Activated T-helper 1 cell treated with anti-CD3 and anti-CD28 coated beads, Interleukin-12 subunit alpha, Interleukin-12 subunit beta, Interleukin-2, Interleukin-4 antibody, amounts not matched to agents 30 ng/mL and 10 ng/mL and 1 ng/mL, durations not matched to agents 14 hours and 24 hours and 36 hours (primary cell): ENCODE measurements at regions not wholly inside any gene's neighbourhood (a gene's known extent, or its start where the extent isn't known, plus 50 kb on each side); places are given as distances from the start of the nearest gene placed in this dataset.

Experiments used
- DNase-seq: peaks from one replicate; pipeline ENCODE4 v3.0.0; 2021; ENCODE audit warnings: low spot score
- H3K27ac Mint-ChIP-seq: one replicate; pipeline ENCODE4 v1.8.0; 2021; ENCODE audit warnings: mild to moderate bottlenecking, mixed read lengths
- H3K27me3 Mint-ChIP-seq: one replicate; pipeline ENCODE4 v1.8.0; 2022; ENCODE audit warnings: mild to moderate bottlenecking, moderate library complexity, mixed read lengths; ENCODE audit not compliant: insufficient read depth
- H3K36me3 Mint-ChIP-seq: one replicate; pipeline ENCODE4 v1.8.0; 2021; ENCODE audit warnings: low read depth, mixed read lengths
- H3K4me1 Mint-ChIP-seq: one replicate; pipeline ENCODE4 v1.8.0; 2021; ENCODE audit warnings: low read depth, mixed read lengths
- H3K4me3 Mint-ChIP-seq: one replicate; pipeline ENCODE4 v1.8.0; 2021; ENCODE audit warnings: mild to moderate bottlenecking, moderate library complexity, mixed read lengths
- H3K9me3 Mint-ChIP-seq: one replicate; pipeline ENCODE4 v1.8.0; 2021; ENCODE audit warnings: mixed read lengths
- intact Hi-C: fragments of 100-400 bp; cut with micrococcal nuclease; formaldehyde crosslinking; loops from one replicate; pipeline ENCODE4 v1.15.1; 2024

DNA sequence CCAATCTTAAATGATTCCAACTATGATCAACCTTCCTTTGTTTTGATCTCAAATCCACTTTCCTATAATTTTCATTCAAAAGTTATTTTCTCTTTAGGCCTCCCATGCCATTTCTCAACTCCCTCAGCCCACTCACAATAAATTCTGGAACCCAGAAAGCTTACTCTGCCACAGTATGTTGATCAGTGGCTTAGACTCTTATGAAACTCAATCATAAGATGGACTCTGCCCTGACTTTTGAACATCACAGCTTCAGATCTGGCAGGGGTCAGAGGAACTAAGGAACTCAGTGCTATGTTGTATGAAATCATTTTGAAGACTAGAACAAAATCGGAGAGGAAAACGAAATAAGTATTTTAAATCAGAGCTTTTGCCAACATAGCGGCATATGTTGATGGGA is 59.8 kb upstream of the LGALSL start:
- H3K36me3 Mint-ChIP-seq, result no peaks in the 10 kb centered on the region
- no peaks in the 10 kb centered on the region for H3K4me1 Mint-ChIP-seq
- no peak overlapping the region for H3K4me3 Mint-ChIP-seq
- no peak for DNase-seq
- H3K9me3 Mint-ChIP-seq, result peaks cover 13% of the 10 kb centered on the region
- H3K27me3 Mint-ChIP-seq, result no peaks in the 10 kb centered on the region
- H3K27ac Mint-ChIP-seq, result no peak overlapping the region
- intact Hi-C loops, result no loop called here

DNA sequence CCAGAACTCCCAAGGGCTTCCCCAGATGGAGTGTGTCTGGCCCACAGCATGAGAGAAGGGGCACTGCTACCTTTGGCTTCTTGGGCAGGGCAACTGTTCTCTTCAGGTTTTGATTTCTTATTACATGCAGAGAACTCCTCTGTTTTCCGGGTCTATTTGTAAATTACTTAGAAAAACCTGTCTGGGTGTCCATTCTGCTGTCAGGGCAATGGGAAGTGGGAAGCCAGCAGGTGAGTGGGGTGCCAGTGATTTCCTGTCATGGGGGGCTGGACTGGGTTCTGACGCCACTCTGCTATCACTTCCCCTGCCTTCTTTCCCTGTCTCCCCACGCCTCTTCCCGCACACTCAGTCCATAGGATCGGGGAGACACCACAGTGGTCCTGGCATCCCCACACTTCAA is 58.0 kb upstream of the LGALSL start:
- Mint-ChIP-seq H3K27me3 (no peaks in the 10 kb centered on the region), H3K9me3 (peaks cover under 1% of the 10 kb centered on the region), H3K27ac (no peak overlapping the region), H3K4me1 (no peaks in the 10 kb centered on the region), H3K4me3 (no peak overlapping the region), H3K36me3 (no peaks in the 10 kb centered on the region)
- DNase-seq, result no peak
- intact Hi-C loops, result no loop called here

DNA sequence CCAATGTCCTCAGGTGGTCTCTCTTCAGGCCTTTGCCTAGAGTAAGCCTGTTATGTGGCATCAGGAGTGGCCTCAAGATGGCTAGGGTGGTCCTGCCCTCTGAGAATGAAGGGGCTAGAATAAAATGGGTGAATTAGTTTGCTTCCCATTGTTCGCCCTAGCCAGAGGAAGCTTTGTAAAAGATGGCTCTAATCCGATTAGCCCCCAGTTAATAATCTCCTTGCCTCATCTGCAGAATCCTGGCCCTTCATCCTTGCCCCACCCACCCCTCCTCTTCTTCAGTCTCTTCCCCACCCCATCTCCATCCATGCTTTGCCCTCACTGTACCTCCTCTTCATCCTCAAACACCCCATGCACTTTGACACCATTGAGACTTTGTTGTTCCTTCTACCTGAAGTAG is 57.4 kb upstream of the LGALSL start:
- no peaks in the 10 kb centered on the region for H3K36me3 Mint-ChIP-seq
- H3K4me3 Mint-ChIP-seq, result no peak overlapping the region
- no peaks in the 10 kb centered on the region for H3K4me1 Mint-ChIP-seq
- H3K27me3 Mint-ChIP-seq, result no peaks in the 10 kb centered on the region
- no peak for DNase-seq
- H3K27ac Mint-ChIP-seq, result no peak overlapping the region
- H3K9me3 Mint-ChIP-seq, result no peaks in the 10 kb centered on the region
- intact Hi-C loops, result no loop called here

DNA sequence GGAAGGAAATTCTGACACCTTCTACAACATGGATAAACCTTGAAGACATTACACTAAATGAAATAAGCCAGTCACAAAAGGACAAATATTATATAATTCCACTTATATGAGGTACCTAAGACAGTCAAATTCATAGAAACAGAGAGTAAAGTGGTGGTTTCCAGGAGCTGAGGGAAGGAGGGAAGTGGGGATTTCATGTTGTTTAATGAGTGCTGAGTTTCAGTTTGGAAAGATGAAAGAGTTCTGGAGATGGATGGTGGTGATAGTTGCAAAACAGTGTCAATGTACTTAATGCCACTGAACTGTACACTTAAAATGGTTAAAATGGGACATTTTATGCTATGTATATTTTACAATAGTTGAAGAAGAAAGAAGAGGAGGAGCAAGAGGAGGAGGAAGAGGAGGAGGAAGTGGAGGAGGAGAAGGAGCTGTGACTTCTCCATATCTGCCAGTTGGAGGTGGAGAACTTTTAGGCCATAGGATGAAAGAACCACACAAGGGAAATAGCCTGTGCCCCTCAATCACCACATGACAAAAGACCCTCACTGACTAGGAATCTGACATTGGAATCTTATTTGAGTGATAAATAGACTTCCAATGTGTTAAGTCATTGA is 55.3 kb upstream of the LGALSL start:
- H3K27ac Mint-ChIP-seq, result no peak overlapping the region
- intact Hi-C loops, result no loop called here

DNA sequence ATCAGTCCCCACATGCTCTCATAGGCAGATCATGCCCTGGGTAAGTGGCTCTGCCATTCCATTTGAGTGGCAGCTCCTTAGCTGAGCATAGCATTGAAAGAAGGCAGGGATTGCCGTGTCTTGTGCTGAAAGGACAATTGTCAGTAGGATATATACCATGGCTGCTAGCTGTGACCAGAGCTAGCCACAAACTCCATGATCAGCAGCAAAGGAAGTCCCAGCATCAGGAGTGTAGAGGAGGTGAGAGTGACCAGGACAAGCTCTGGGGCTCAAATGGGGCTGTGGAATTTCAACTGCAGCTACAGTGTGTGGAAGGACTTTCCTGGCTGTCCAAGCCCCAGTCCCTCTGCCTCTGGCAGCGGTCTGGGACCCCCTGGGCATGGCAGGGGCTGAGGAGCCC is 54.4 kb upstream of the LGALSL start:
- Mint-ChIP-seq H3K27me3 (no peaks in the 10 kb centered on the region), H3K27ac (no peak overlapping the region), H3K9me3 (no peaks in the 10 kb centered on the region), H3K36me3 (no peaks in the 10 kb centered on the region), H3K4me1 (no peaks in the 10 kb centered on the region), H3K4me3 (no peak overlapping the region)
- no peak for DNase-seq
- intact Hi-C loops, result no loop called here

More for the DNA sequence above, 55.3 kb upstream of the LGALSL start:
- H3K4me1 Mint-ChIP-seq, result no peaks in the 10 kb centered on the region
- no peaks in the 10 kb centered on the region for H3K27me3 Mint-ChIP-seq
- no peaks in the 10 kb centered on the region for H3K36me3 Mint-ChIP-seq
- H3K9me3 Mint-ChIP-seq, result no peaks in the 10 kb centered on the region
- DNase-seq, result no peak
- H3K4me3 Mint-ChIP-seq, result no peak overlapping the region

DNA sequence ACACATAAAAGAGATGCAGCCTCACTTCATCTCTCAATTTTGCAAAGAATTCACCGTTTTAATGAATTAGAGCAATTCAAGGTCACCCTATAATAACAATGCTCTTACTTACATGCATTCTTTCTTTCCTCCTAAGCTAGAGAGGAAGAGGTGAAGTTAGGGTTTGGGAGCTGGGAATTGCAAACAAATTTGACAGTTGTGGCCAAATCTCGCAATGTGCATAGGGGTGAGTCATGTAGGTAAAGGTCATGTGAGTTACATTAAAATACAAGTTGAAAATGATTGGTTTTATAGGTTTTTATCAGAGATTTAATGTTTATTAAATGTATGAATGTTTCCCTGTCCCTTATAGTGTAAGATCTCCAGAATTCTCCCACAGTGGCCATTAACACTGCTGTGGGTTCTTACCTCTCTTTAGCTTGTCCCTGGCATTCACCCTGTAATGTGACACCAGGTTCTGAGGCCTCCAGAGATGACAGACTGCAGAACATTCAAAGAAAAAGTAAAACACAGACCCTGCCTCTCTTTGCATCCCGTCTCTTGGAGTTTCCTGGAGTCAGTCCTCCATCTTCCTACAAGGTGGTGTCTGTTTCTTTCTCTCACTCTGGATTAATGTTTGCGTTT is 53.7 kb upstream of the LGALSL start:
- Mint-ChIP-seq H3K9me3 (no peaks in the 10 kb centered on the region), H3K27ac (no peak overlapping the region), H3K27me3 (no peaks in the 10 kb centered on the region), H3K4me1 (no peaks in the 10 kb centered on the region), H3K4me3 (no peak overlapping the region), H3K36me3 (no peaks in the 10 kb centered on the region)
- intact Hi-C loops, result no loop called here
- DNase-seq, result no peak

DNA sequence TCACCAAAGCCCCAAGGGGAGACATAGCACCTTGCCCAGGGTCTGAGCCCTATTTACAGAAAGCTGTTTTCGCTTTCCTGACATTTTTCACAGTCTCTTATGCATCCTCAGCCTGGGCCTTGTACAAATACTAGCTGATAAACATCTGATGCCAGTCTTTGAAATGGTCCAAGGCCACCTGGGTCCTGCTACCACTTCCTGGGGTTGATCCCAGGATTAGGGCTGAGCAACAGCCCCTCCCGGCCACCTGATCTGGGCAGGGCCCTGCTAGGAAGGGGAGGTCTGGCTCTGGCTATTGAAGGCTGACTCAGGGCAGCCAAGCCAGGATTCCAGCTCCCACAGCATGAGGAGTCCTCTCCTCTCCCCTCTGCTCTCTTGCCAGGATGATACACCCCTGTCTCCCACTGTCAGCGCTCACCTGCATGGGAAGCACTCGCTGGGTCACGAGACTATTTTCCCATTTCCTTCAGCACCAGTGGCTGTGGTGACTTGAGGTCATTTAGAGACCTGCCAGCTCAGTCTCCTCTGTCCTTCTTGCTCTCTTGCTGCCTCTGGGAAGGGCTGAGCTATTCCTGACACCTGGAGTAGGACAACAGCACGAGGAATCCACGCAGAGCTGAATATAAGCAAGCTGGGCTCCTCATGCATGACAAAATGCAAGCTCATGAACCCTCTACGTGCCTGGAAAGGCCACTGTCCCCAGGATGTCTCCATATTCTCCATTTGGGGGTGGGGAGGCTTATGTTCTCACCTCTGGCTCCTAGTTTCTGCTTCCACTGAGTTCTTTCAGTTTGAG is 53.0 kb upstream of the LGALSL start:
- H3K27ac Mint-ChIP-seq, result no peak overlapping the region
- H3K36me3 Mint-ChIP-seq, result no peaks in the 10 kb centered on the region
- intact Hi-C loops, result no loop called here
- H3K9me3 Mint-ChIP-seq, result no peaks in the 10 kb centered on the region
- no peak for DNase-seq
- no peaks in the 10 kb centered on the region for H3K4me1 Mint-ChIP-seq
- no peak overlapping the region for H3K4me3 Mint-ChIP-seq
- no peaks in the 10 kb centered on the region for H3K27me3 Mint-ChIP-seq

DNA sequence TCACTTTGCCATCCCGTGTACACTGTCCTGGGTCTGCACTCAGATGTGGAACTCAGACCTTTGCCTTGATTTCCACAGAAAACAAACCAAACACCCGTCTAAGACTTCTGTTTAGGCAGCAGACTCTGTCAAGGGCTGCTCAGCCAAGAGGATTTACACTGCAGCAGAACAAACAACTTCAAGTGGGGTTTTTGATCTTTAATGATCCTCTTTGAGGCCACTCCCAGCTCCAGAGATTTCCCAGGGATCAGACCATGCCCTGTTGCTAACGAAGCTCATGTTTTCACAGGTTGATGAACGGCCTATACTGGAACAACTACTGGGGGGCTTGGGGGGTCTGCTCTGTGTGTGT is 52.5 kb upstream of the LGALSL start:
- intact Hi-C loops, result no loop called here

DNA sequence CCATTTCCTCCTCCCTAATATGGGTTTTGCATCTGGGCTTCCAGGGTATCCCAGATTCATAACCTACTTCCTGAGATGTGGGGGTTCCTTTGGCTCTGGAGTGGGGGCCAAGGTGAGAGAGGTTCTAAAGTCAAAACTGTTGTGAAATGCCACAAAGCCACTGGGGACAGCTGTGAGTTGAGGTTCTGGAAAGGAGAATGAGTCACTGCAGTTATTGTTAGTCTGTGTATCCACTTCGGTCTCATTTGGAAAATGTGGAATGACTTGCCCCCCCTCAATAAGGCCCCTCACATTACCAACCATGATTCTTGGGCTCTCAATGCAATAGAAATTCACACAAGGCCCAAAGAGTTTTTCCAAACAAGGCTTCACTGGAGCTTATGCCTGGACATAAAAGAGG is 51.1 kb upstream of the LGALSL start:
- Mint-ChIP-seq H3K27ac (no peak overlapping the region), H3K4me1 (no peaks in the 10 kb centered on the region), H3K4me3 (no peak overlapping the region), H3K27me3 (peaks cover 5% of the 10 kb centered on the region), H3K36me3 (no peaks in the 10 kb centered on the region), H3K9me3 (no peaks in the 10 kb centered on the region)
- intact Hi-C loops, result no loop called here
- DNase-seq, result no peak

More for the DNA sequence above, 52.5 kb upstream of the LGALSL start:
- no peak for DNase-seq
- Mint-ChIP-seq H3K4me1 (no peaks in the 10 kb centered on the region), H3K36me3 (no peaks in the 10 kb centered on the region), H3K27me3 (peaks cover under 1% of the 10 kb centered on the region), H3K27ac (no peak overlapping the region), H3K9me3 (no peaks in the 10 kb centered on the region), H3K4me3 (no peak overlapping the region)

DNA sequence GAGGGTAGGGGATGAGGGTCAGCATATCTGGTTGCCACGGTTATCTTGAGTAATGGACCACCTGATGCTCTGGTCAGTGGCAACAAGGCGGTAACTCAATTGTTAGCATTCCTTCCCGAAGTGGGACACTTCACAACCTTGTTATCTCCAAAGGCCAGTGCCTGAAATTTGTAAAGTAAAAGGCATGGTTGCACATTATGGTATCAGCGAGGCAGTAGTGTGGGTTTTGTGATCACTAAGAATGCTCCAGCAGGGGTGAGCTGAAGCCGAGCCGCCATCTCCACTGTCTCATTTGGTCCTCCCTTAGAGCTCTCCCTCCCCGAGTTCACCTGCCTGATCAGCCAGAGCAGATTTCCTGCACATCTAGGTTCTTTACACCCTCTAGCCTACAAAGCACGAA is 50.5 kb upstream of the LGALSL start:
- peaks cover 5% of the 10 kb centered on the region for H3K27me3 Mint-ChIP-seq
- no peaks in the 10 kb centered on the region for H3K9me3 Mint-ChIP-seq
- DNase-seq, result no peak
- H3K4me3 Mint-ChIP-seq, result no peak overlapping the region
- intact Hi-C loops, result no loop called here
- no peak overlapping the region for H3K27ac Mint-ChIP-seq
- H3K4me1 Mint-ChIP-seq, result no peaks in the 10 kb centered on the region
- no peaks in the 10 kb centered on the region for H3K36me3 Mint-ChIP-seq

DNA sequence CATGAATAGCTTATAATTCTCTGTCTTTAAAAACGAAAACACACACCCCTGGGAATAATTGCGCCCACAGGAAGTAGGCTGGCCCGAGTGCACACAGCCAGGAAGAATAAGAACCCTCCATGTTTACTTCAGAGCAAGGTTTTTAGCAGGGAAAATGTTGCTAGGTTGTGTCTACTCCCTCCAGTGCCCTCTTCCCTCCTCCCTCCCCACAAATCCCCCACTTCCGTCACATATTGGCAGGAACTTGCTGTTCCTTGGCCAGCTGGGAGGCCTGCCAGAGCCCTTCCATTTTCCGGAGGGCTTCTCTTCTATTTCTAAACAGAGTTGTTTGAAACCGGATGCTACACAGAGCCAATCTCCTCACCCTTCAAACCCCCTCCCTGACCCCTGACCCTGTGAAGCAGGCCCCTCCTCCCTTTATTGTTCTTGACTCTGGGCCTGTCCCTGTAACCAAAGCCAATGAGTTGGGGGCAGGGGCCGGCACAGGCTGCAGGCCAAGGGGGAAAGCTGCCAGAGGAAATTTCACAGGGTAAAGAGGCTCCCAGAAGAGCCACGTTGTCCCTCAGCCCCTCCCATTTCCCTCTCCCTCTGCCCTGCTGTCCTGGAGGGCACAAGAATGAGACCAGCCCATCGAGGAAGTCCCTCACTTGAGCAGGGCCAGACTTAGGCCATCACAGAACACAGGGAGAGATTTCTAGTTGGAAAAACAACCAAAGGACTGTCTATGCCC is 49.8 kb upstream of the LGALSL start:
- Mint-ChIP-seq H3K9me3 (no peaks in the 10 kb centered on the region), H3K36me3 (no peaks in the 10 kb centered on the region), H3K4me1 (no peaks in the 10 kb centered on the region), H3K27ac (no peak overlapping the region), H3K4me3 (no peak overlapping the region), H3K27me3 (peaks cover 5% of the 10 kb centered on the region)
- intact Hi-C loops, result no loop called here
- no peak for DNase-seq
